Neural cell (in vitro differentiated cells): ENCODE measurements at regions not wholly inside any gene's neighbourhood (a gene's known extent, or its start where the extent isn't known, plus 50 kb on each side); places are given as distances from the start of the nearest gene placed in this dataset.

Source experiments
- EP300 ChIP-seq: fragments of 450-650 bp; conservative IDR thresholded peaks from 2 replicates; pipeline ENCODE4 v1.6.1; 2014; ENCODE audit warnings: antibody characterized with exemption, mild to moderate bottlenecking, moderate library complexity; ENCODE audit not compliant: poor library complexity, severe bottlenecking
- POLR2AphosphoS5 ChIP-seq: IDR thresholded peaks from 2 replicates; pipeline ENCODE4 v1.6.1; 2012
- TF ChIP-seq, protein P1 (sequence below): fragments of 450-650 bp; IDR thresholded peaks from 2 replicates; pipeline ENCODE4 v1.5.1; 2014; ENCODE audit warnings: antibody characterized with exemption, mild to moderate bottlenecking, moderate library complexity; ENCODE audit not compliant: poor library complexity, severe bottlenecking

DNA sequence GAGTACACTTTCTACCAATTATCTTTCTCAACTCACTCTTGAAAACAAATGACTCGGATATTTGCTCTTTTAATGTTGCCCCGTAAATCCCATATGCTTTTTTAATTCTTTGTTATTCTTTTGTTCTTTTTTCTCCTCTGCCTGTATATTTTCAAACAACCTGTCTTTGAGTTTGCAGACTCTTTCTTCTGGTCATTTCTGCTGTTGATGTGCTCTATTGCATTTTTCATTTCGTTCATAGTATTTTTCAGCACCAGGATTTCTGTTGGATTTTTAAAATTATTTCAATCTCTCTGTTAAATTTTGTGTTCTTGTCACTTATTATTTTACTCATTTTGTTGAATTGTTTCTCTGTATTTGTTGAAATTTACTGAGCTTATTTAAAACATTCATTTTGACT, 146.8 kb upstream of the B3GALT2 start:
- TF ChIP-seq EP300 (no peak), POLR2AphosphoS5 (no peak)
- TF ChIP-seq, protein P1, sequence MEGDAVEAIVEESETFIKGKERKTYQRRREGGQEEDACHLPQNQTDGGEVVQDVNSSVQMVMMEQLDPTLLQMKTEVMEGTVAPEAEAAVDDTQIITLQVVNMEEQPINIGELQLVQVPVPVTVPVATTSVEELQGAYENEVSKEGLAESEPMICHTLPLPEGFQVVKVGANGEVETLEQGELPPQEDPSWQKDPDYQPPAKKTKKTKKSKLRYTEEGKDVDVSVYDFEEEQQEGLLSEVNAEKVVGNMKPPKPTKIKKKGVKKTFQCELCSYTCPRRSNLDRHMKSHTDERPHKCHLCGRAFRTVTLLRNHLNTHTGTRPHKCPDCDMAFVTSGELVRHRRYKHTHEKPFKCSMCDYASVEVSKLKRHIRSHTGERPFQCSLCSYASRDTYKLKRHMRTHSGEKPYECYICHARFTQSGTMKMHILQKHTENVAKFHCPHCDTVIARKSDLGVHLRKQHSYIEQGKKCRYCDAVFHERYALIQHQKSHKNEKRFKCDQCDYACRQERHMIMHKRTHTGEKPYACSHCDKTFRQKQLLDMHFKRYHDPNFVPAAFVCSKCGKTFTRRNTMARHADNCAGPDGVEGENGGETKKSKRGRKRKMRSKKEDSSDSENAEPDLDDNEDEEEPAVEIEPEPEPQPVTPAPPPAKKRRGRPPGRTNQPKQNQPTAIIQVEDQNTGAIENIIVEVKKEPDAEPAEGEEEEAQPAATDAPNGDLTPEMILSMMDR: no peak
